ELR (cell line): ENCODE measurements at regions not wholly inside any gene's neighbourhood (a gene's known extent, or its start where the extent isn't known, plus 50 kb on each side); places are given as distances from the start of the nearest gene placed in this dataset.

Source experiments
- DNase-seq: peaks from one replicate; pipeline ENCODE4 v3.0.0-alpha.2; 2015; ENCODE audit warnings: low read depth

- DNase-seq: no peak
These were observed 217.9 kb upstream of the RND3 start for GRCh38 chr2:150705357-150705756.

GRCh38 chr2:150702791-150703190 lies 215.3 kb upstream of the RND3 start:
- no peak for DNase-seq

- no peak for DNase-seq
These were observed 213.5 kb upstream of the RND3 start for GRCh38 chr2:150700666-150701580.

- DNase-seq: no peak
These were observed 211.8 kb upstream of the RND3 start for GRCh38 chr2:150699218-150699617.

GRCh38 chr2:150698016-150698661 lies 210.7 kb upstream of the RND3 start:
- peak; percentile 27 for DNase-seq

- DNase-seq: no peak
These were observed 210.1 kb upstream of the RND3 start for GRCh38 chr2:150697596-150697995.

- DNase-seq: no peak
These were observed 208.1 kb upstream of the RND3 start for GRCh38 chr2:150695451-150696135.

GRCh38 chr2:150693556-150693955 lies 206.1 kb upstream of the RND3 start:
- DNase-seq: no peak

GRCh38 chr2:150690870-150691269 lies 203.4 kb upstream of the RND3 start:
- DNase-seq: peak; percentile 22

- no peak for DNase-seq
These were observed 202.8 kb upstream of the RND3 start for GRCh38 chr2:150690261-150690660.

GRCh38 chr2:150689590-150689989 lies 202.1 kb upstream of the RND3 start:
- no peak for DNase-seq

GRCh38 chr2:150688016-150688415 lies 200.5 kb upstream of the RND3 start:
- DNase-seq: no peak

- no peak for DNase-seq
These were observed 198.9 kb upstream of the RND3 start for GRCh38 chr2:150686391-150686790.

- DNase-seq: peak; percentile 97
These were observed 193.8 kb upstream of the RND3 start for GRCh38 chr2:150681120-150681804.

GRCh38 chr2:150679456-150680120 lies 192.1 kb upstream of the RND3 start:
- DNase-seq: peak; percentile 44

- no peak for DNase-seq
These were observed 190.1 kb upstream of the RND3 start for GRCh38 chr2:150677551-150677950.

- no peak for DNase-seq
These were observed 189.4 kb upstream of the RND3 start for GRCh38 chr2:150676747-150677383.

GRCh38 chr2:150675807-150676206 lies 188.3 kb upstream of the RND3 start:
- no peak for DNase-seq

GRCh38 chr2:150674283-150674682 lies 186.8 kb upstream of the RND3 start:
- DNase-seq: peak; percentile 39

GRCh38 chr2:150672311-150672710 lies 184.8 kb upstream of the RND3 start:
- DNase-seq: no peak

GRCh38 chr2:150669492-150669891 lies 182.0 kb upstream of the RND3 start:
- no peak for DNase-seq
